MM.1S (cell line): ENCODE measurements at regions not wholly inside any gene's neighbourhood (a gene's known extent, or its start where the extent isn't known, plus 50 kb on each side); places are given as distances from the start of the nearest gene placed in this dataset.

Source experiments
- EZH2 ChIP-seq: fragments of 300-600 bp; sonication (generic); optimal IDR thresholded peaks from 2 replicates; pipeline ENCODE3; 2017; ENCODE audit warnings: low read depth, mild to moderate bottlenecking, antibody characterized with exemption, low read length, mixed read lengths
- EZH2phosphoT487 ChIP-seq: fragments of 300-600 bp; sonication (generic); IDR thresholded peaks from 2 replicates; pipeline ENCODE4 v1.6.1; 2018; ENCODE audit warnings: antibody characterized with exemption, low read length
- TF ChIP-seq, protein P1 (sequence below): fragments of 300-600 bp; sonication (generic); IDR thresholded peaks from 2 replicates; pipeline ENCODE4 v1.5.1; 2016; ENCODE audit warnings: antibody characterized with exemption, low read length, mixed read lengths

DNA sequence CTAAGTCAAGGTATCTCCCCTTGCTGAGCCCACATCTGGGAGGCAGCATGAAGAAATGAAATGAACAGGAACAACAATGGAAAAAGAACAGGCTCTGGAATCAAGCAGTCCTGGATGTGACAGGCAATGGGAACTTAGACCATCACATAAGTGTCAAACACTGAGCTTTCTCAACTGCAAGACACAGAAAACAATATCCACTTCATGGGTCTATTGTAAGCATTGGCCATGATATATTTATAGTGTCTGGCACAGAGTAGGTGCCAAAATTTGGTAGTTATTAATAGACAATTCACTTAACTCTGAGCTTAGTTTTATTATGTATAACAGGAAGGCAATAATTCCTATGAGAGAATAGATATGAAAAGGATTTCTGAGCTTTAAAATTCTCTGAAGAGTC, 64.1 kb upstream of the ATP1B1 start:
- TF ChIP-seq, protein P1, sequence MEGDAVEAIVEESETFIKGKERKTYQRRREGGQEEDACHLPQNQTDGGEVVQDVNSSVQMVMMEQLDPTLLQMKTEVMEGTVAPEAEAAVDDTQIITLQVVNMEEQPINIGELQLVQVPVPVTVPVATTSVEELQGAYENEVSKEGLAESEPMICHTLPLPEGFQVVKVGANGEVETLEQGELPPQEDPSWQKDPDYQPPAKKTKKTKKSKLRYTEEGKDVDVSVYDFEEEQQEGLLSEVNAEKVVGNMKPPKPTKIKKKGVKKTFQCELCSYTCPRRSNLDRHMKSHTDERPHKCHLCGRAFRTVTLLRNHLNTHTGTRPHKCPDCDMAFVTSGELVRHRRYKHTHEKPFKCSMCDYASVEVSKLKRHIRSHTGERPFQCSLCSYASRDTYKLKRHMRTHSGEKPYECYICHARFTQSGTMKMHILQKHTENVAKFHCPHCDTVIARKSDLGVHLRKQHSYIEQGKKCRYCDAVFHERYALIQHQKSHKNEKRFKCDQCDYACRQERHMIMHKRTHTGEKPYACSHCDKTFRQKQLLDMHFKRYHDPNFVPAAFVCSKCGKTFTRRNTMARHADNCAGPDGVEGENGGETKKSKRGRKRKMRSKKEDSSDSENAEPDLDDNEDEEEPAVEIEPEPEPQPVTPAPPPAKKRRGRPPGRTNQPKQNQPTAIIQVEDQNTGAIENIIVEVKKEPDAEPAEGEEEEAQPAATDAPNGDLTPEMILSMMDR: no peak
- TF ChIP-seq EZH2 (no peak), EZH2phosphoT487 (no peak)
